Right atrium auricular region (tissue), 2 donors: ENCODE measurements at regions not wholly inside any gene's neighbourhood (a gene's known extent, or its start where the extent isn't known, plus 50 kb on each side); places are given as distances from the start of the nearest gene placed in this dataset.
A peak's percentile ranks its signal among the peaks of the same experiment; 100 is the strongest.

Experiments
- DNase-seq: peaks from one replicate; pipeline ENCODE4 v3.0.0-alpha.2; 2019; ENCODE audit warnings: low spot score
- H3K27ac ChIP-seq, 2 donors: fragments of 200-600 bp; sonication (generic); 1 replicate in 1 of 2; 2 replicates in 1 of 2; pipeline ENCODE4 v1.5.1; 2016 to 2019
- H3K27me3 ChIP-seq, 2 donors: fragments of 200-600 bp; sonication (generic); one replicate each; pipeline versions ENCODE4 v1.5.1 to v1.6.0; 2017 to 2019
- H3K36me3 ChIP-seq: fragments of 200-600 bp; sonication (generic); one replicate; pipeline ENCODE4 v1.5.1; 2016
- H3K4me1 ChIP-seq, 2 donors: fragments of 200-600 bp; sonication (generic); one replicate each; pipeline versions ENCODE4 v1.5.1 to v1.6.0; 2017 to 2019
- H3K4me3 ChIP-seq, 2 donors: fragments of 200-600 bp; sonication (generic); 1 replicate in 1 of 2; 2 replicates in 1 of 2; pipeline ENCODE4 v1.5.1; 2017 to 2019; ENCODE audit warnings: mild to moderate bottlenecking in 1 of 2, moderate library complexity in 1 of 2
- H3K9me3 ChIP-seq, 2 donors: fragments of 200-600 bp; sonication (generic); one replicate each; pipeline ENCODE4 v1.5.1; 2019
- TF ChIP-seq, protein P1 (sequence below), 2 donors: fragments of 200-600 bp; sonication (generic); IDR thresholded peaks; one replicate each; pipeline ENCODE4 v1.5.1; 2019; ENCODE audit warnings: antibody characterized with exemption in 2 of 2

DNA sequence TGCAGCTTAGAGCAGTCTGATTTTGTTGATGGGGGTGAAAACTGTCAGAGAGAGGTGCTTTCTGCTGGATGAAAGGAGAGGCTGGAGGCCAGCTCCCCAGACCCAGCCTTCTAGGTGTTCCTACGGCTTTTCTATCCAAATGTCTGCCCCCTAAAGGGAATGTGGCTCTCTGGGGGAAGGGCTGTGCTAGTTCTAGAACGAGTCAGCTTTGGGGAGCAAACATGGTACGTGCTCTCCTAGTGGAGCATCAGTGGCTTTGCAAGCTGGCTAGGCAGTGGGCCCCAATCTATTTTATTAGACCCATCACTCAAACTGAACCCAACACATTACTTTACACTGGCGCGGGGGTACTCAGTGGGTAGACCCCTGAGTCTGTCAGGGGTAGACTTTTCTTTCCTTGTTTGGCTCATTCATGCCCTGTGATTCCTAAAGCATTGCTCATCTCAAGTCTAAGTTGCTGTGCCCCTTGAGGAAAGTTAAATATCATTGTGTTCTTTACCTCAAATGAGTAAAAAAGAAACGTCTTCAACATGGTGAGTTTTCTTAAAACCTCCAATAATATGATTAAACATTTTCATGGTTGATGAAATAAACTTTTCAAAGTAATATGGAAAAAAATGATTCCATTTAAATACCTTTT, 254.9 kb downstream of the DLEU7 start:
- Histone ChIP-seq H3K4me3 (no peak overlapping the region), H3K27ac (no peak overlapping the region), H3K36me3 (no peaks in the 10 kb centered on the region), H3K27me3 (no peaks in the 10 kb centered on the region), H3K4me1 (peaks cover 0 to 13% of the 10 kb centered on the region in 2 donors), H3K9me3 (no peaks in the 10 kb centered on the region)
- TF ChIP-seq, protein P1, sequence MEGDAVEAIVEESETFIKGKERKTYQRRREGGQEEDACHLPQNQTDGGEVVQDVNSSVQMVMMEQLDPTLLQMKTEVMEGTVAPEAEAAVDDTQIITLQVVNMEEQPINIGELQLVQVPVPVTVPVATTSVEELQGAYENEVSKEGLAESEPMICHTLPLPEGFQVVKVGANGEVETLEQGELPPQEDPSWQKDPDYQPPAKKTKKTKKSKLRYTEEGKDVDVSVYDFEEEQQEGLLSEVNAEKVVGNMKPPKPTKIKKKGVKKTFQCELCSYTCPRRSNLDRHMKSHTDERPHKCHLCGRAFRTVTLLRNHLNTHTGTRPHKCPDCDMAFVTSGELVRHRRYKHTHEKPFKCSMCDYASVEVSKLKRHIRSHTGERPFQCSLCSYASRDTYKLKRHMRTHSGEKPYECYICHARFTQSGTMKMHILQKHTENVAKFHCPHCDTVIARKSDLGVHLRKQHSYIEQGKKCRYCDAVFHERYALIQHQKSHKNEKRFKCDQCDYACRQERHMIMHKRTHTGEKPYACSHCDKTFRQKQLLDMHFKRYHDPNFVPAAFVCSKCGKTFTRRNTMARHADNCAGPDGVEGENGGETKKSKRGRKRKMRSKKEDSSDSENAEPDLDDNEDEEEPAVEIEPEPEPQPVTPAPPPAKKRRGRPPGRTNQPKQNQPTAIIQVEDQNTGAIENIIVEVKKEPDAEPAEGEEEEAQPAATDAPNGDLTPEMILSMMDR (IDR thresholded peaks at IDR 0.05) = no peak
- DNase-seq = no peak

DNA sequence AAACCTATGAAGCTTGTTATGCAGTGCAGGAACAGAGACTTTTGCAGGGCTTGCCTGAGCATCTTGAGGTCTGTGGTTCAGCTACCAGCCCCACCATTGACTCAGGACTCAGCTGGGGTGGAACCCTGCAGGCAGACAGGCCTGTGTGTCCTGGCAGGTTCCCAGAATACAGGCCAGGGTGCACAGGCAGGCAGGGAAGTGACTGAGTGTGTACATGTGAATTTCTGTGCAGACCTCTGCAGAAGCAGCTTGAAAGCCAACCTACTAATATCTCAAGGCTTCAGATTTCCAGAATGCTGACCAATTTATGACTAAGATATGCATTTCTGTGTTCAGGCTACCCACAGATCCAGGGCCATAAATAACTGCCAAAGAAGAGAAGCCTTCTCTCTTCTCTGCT, 254.4 kb downstream of the DLEU7 start:
- DNase-seq = no peak
- Histone ChIP-seq H3K36me3 (no peaks in the 10 kb centered on the region), H3K4me1 (peaks cover 0 to 13% of the 10 kb centered on the region in 2 donors), H3K27ac (peak overlapping the region in 1 of 2 donors; percentile 12), H3K27me3 (no peaks in the 10 kb centered on the region), H3K9me3 (no peaks in the 10 kb centered on the region), H3K4me3 (no peak overlapping the region)
- TF ChIP-seq, protein P1 (IDR thresholded peaks at IDR 0.05) = no peak

DNA sequence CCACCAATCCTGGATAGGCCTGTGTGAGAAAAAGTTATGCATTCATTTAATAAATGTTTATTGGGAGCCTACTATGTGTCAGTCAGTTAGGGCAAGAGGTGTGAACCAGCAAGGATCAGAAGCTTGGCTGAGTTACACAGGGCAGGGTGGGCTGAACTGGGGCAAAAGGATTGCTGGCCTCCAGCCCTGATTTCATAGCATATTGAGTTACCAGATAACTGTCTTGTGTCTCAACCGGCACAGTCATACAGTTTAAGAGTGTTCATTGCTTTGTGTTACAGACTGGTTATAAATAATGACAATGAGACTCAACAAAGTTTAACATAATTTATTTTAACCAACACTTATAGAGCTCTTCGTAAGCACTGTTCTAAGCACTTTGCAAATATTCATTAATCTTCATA, 253.8 kb downstream of the DLEU7 start:
- H3K36me3 ChIP-seq = no peaks in the 10 kb centered on the region
- peak overlapping the region in 1 of 2 donors; percentile 12 for H3K27ac ChIP-seq
- DNase-seq = no peak
- H3K4me1 ChIP-seq = peaks cover 0 to 17% of the 10 kb centered on the region in 2 donors
- no peaks in the 10 kb centered on the region for H3K27me3 ChIP-seq
- TF ChIP-seq, protein P1 (IDR thresholded peaks at IDR 0.05) = no peak
- no peaks in the 10 kb centered on the region for H3K9me3 ChIP-seq
- no peak overlapping the region for H3K4me3 ChIP-seq

DNA sequence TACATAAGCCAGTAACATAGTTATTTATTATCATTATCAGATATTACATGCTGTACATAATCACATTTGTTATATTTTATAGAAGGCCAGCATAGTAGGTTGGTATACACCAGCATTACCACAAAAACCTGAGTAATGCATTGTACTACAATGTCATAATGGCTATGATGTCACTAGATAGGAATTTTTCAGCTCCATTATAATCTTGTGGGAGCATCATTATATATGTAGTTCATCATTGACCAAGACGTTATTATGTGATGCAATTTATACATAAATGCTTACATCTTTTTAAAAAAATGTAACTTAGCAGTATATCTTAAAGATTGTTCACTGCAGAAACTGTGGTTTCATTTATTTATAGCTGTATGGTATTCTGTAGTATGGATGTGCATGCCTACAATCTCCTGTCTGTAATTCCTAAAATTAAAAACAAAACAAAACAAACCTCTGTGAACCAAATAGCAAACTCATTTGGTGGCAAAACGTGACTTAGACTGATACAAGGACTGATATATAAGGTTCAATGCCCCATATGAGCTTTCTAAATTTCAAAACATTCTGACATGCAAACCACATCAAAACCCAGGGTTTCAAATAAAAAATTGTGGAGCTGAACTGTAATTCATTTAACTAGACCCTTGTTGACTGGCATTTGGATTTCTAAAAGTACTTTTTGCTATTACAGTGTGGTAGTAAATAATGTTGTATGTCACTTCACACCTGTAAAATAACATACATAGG, 250.9 kb downstream of the DLEU7 start:
- no peaks in the 10 kb centered on the region for H3K36me3 ChIP-seq
- H3K27ac ChIP-seq = no peak overlapping the region
- H3K27me3 ChIP-seq = no peaks in the 10 kb centered on the region
- peaks cover 0 to 31% of the 10 kb centered on the region in 2 donors for H3K4me1 ChIP-seq
- TF ChIP-seq, protein P1 (IDR thresholded peaks at IDR 0.05) = no peak
- H3K4me3 ChIP-seq = no peak overlapping the region
- DNase-seq = no peak
- no peaks in the 10 kb centered on the region for H3K9me3 ChIP-seq

DNA sequence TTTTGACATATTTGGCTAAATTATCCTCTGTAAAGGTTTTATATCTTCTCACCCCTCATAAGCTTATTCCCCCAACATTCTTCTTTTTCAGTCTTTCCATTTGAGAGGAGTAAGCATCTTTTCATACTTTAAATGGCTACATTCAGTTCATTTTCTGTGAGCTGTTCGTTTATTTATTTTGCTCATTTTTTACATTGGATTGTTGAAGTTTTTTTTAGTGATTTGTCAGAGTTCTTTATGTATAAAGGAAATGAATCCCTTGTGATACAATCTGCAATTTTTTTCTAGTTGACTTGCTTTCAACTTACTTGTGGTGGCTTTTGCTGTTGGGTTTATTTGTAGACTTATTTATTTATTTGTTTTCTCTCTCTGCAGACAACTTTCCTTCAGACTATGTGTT, 250.3 kb downstream of the DLEU7 start:
- TF ChIP-seq, protein P1 (IDR thresholded peaks at IDR 0.05) = no peak
- Histone ChIP-seq H3K36me3 (no peaks in the 10 kb centered on the region), H3K4me3 (no peak overlapping the region), H3K27ac (no peak overlapping the region), H3K9me3 (no peaks in the 10 kb centered on the region), H3K27me3 (no peaks in the 10 kb centered on the region), H3K4me1 (peaks cover 0 to 26% of the 10 kb centered on the region in 2 donors)
- no peak for DNase-seq
